ENCODE measurements at regions not wholly inside any gene's neighbourhood (a gene's known extent, or its start where the extent isn't known, plus 50 kb on each side); places are given as distances from the start of the nearest gene placed in this dataset.

DNA sequence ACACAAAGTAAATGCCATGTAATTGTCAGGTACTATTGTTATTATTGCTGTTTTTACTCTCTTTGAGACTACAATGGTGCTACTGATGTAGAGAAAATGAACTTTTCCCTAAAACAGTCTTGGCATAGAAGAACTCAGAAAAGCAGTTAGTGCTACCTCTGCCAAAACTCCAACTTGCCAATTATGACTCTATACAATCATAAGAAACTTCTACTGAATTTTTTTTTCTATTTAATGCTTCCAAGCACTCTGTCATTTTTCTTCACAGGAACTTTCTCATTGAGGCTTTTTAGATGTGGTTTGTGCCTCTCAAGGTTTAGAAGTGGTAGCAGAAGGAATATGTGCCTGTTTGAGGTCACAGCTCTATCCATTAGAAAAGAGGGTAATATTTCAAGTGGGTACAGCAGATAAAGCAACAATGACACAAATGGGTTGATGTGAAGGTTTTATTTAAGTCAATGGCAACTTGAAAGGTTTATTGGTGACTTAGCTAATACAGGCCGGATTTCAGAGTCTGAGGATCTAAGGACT, 64.0 kb upstream of the FERD3L start:
- no peaks in the 10 kb centered on the region for H3K36me3 ChIP-seq
- H3K27me3 ChIP-seq = no peaks in the 10 kb centered on the region
- TF ChIP-seq POLR2A (IDR thresholded peaks at IDR 0.05) = no peak
- TF ChIP-seq, protein P1, sequence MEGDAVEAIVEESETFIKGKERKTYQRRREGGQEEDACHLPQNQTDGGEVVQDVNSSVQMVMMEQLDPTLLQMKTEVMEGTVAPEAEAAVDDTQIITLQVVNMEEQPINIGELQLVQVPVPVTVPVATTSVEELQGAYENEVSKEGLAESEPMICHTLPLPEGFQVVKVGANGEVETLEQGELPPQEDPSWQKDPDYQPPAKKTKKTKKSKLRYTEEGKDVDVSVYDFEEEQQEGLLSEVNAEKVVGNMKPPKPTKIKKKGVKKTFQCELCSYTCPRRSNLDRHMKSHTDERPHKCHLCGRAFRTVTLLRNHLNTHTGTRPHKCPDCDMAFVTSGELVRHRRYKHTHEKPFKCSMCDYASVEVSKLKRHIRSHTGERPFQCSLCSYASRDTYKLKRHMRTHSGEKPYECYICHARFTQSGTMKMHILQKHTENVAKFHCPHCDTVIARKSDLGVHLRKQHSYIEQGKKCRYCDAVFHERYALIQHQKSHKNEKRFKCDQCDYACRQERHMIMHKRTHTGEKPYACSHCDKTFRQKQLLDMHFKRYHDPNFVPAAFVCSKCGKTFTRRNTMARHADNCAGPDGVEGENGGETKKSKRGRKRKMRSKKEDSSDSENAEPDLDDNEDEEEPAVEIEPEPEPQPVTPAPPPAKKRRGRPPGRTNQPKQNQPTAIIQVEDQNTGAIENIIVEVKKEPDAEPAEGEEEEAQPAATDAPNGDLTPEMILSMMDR (IDR thresholded peaks at IDR 0.05) = no peak
- no peak for DNase-seq
- intact Hi-C loops (cut with DNase I) = no loop called here
- no peak overlapping the region for H3K4me3 ChIP-seq
- no peaks in the 10 kb centered on the region for H3K9me3 ChIP-seq
- WGBS, 2 donors = 55 to 60% methylated on average over 1 of the region's 1 CpG
- no peaks in the 10 kb centered on the region for H3K4me1 ChIP-seq
- H3K27ac ChIP-seq = no peak overlapping the region

DNA sequence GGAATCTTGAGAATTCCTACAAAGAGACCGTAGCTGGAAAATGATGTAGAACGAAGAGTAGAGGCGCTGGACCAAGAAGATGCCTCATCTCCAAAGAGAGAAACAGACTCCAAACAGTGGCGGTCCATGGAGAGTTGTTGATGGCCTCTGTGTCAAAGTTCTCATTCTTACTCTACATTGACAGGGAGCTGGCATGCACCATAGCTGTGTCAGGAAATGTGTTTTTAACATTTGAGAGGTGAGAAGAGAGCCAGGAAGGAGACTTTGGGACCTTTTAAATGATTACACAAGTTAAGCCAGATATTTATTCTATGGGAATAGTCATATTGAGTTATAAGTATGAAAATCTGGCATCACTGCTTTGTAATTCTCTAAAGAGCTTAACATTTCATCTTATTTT, 61.5 kb upstream of the FERD3L start:
- no peaks in the 10 kb centered on the region for H3K27me3 ChIP-seq
- H3K9me3 ChIP-seq = no peaks in the 10 kb centered on the region
- no peaks in the 10 kb centered on the region for H3K4me1 ChIP-seq
- no peak for DNase-seq
- no peaks in the 10 kb centered on the region for H3K36me3 ChIP-seq
- 63 to 71% methylated on average over 4 of the region's 4 CpGs for WGBS, 2 donors
- no peak overlapping the region for H3K4me3 ChIP-seq
- TF ChIP-seq, protein P1 (IDR thresholded peaks at IDR 0.05) = no peak
- no peak for TF ChIP-seq POLR2A (IDR thresholded peaks at IDR 0.05)
- no peak overlapping the region for H3K27ac ChIP-seq
- intact Hi-C loops (cut with DNase I) = no loop called here

DNA sequence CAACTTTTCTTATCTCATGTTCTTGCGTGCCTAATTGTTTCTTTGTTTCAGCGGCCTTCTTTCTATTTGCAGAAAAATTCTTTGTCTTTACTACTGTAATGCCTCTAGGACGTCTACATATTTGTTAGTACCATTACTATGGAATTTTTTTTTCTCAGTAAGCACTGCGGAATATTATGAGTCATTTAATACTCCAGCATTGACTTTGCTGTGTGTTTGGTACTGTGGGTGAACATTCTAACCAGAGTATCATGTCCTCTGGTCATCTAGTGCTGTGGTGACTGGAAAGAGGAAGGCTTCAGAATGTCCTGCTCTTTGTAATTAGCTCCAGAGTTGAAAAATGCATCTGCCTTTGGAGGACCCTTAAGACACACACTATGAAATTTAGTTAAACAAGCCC, 58.5 kb upstream of the FERD3L start:
- Histone ChIP-seq H3K4me3 (no peak overlapping the region), H3K9me3 (no peaks in the 10 kb centered on the region), H3K4me1 (no peaks in the 10 kb centered on the region), H3K27ac (no peak overlapping the region), H3K36me3 (no peaks in the 10 kb centered on the region), H3K27me3 (no peaks in the 10 kb centered on the region)
- TF ChIP-seq POLR2A (IDR thresholded peaks at IDR 0.05) = no peak
- 59 to 66% methylated on average over 4 of the region's 4 CpGs for whole genome bisulfite sequencing, 2 donors
- intact Hi-C loops (cut with DNase I) = no loop called here
- DNase-seq = no peak

DNA sequence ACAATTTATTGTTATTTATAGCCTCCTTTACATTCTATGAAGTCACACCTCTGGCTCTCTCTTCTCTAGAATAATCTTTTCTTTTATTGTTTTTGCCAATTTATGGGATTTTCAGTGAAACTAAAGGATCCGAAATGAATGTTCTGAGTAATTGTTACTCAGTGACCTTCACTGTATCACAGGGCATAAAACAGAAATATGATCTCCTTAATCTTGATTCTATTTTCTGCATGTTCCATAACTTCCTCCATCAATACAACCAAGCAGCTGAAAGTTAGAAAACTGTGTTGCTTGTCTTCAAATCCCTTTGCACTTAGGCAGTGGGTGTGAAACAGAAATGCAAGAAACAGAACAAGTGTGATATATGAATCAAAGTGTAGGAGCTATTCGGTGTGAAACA, 57.4 kb upstream of the FERD3L start:
- no peaks in the 10 kb centered on the region for H3K9me3 ChIP-seq
- H3K4me1 ChIP-seq = no peaks in the 10 kb centered on the region
- TF ChIP-seq, protein P1 (IDR thresholded peaks at IDR 0.05) = no peak
- no peaks in the 10 kb centered on the region for H3K27me3 ChIP-seq
- no peak overlapping the region for H3K4me3 ChIP-seq
- DNase-seq = no peak
- H3K27ac ChIP-seq = no peak overlapping the region
- H3K36me3 ChIP-seq = no peaks in the 10 kb centered on the region
- intact Hi-C loops (cut with DNase I) = no loop called here
- WGBS, 2 donors = 53 to 56% methylated on average over 2 of the region's 2 CpGs

Measured in esophagus squamous epithelium (tissue), 5 donors.